ENCODE measurements at regions not wholly inside any gene's neighbourhood (a gene's known extent, or its start where the extent isn't known, plus 50 kb on each side); places are given as distances from the start of the nearest gene placed in this dataset.
A peak's percentile ranks its signal among the peaks of the same experiment; 100 is the strongest.
"Not testable (repeated sequence)": the region's sequence is repeated elsewhere in the genome, so short reads cannot be mapped to it uniquely, and the experiment has no call there.

DNA sequence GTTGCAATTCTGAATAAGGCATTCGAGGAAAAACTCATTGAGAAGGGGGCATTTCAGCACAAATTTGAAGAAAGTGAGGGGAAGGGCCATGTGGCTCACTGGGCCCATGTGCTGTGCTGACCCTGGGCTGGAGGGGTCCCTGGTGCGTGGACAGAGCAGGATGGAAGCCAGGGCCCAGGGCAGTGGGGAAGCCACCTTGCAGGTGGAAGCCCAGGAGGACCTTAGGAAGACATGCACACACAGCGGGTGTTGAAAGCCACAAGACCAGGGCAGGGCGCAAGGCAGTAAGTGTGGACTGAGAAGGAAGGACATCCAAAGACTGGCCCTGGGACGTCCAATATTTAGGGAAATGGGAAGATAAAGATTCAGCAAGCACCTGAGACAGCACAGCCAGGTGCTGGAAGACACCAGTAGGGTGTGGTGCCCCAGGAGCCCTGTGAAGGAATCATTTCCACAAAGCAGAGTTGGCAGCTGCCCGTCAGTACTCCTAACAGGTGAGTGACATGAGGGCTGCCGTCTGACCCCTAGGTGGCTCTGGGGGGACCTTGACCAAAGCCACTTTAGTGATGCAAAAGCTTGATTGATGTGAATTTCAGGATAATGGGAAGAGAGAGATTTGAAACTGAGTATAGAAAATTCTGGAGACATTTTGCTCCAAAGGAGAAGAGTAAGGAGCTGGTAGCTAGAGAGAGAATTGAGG lies 254.4 kb upstream of the EXOC2 start:
- DNase-seq (ENCODE audit: low spot score) = no peak

GRCh38 chr6:946546-946945 lies 253.6 kb upstream of the EXOC2 start:
- no peak for DNase-seq (ENCODE audit: low spot score)

DNA sequence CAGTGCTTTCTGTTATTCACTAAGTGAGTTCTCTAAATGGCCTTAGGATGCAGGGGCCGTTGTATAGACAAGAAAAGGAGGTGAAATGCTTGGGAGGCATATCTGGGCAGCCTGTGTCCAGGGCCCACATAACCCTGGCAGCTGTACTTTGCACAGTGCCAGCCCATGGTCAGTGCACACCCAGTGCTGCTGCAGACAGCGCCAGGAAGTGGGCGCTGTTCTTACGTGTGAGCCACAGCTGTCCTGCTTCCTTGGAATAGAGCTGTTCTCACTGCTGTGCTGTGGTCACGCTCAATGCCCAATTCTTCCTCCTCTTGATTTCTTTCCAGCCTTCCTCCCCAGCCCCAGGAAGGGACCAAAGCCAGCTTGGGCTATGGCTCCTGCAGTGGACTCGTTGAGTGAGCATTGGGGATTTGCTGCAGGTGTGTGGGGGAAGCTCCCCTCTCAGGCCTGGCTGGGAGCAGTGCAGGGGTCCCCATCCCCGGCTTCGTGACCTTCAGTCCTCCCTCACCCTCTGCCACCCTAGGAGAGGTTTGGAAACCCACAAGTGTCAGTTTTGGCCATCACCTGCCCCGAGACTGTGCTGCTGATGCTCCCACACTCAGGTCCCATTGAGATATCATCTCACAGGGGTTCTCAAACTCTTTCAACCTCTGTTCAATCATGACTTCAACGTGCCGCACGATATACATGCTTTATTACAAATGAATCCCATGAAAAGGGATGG lies 246.8 kb upstream of the EXOC2 start:
- no peak for DNase-seq (ENCODE audit: low spot score)

DNA sequence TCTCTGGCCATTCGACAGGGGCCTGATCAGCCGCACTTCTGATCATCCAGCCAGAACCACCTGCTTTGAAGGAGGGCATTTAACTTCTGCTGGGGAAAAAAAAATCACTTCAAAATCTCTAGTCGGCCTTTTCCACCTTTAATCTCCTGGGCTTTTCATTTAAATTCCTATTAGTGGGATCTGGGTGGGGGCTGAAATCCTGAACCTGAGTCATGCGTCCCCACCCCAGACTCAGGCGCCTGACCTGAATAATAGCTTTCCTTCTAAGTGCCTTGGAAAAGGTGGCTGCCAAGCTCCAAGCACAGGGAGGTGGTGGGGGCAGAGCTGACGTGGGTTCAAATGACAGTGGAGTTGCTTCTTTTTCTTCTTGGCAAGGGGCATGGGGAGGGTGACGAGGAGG lies 246.0 kb upstream of the EXOC2 start:
- DNase-seq (ENCODE audit: low spot score) = no peak

DNA sequence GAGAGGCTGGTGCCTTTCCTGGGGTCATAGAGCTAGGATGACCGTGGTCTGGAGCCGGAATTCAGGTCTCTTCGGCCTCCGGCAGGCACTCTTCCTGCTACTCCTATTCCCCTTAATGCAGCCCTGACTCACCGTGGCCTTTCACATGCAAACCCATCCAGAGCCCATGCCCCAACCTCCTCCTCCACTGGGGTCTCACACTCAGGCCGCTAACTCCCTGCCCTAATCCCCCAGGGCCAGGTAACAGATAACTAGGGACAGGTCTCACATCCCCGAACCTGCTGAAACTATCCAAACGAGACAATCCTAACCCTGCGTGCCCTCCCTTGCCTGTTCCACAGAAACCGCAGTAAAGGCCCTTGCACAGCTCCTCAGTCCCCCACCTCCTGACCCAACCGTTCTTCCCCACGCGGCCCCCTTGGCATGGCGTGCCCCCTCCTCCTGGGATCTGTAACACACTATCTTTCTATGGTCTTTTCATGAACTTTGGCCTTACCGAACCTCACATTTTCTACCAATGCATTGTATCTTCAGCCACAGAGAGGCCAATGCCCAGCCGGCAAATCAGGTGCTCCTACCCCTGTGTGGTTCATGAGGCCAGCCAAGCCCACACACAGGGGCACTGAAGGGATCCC lies 245.4 kb upstream of the EXOC2 start:
- DNase-seq (ENCODE audit: low spot score) = no peak

- DNase-seq (ENCODE audit: low spot score) = no peak
These were observed 242.6 kb upstream of the EXOC2 start for GRCh38 chr6:935582-935981.

GRCh38 chr6:934686-935085 lies 241.7 kb upstream of the EXOC2 start:
- DNase-seq (ENCODE audit: low spot score) = no peak

GRCh38 chr6:931919-932318 lies 239.0 kb upstream of the EXOC2 start:
- not testable (repeated sequence) for DNase-seq (ENCODE audit: low spot score)

GRCh38 chr6:927157-927556 lies 234.2 kb upstream of the EXOC2 start:
- DNase-seq (ENCODE audit: low spot score) = no peak

DNA sequence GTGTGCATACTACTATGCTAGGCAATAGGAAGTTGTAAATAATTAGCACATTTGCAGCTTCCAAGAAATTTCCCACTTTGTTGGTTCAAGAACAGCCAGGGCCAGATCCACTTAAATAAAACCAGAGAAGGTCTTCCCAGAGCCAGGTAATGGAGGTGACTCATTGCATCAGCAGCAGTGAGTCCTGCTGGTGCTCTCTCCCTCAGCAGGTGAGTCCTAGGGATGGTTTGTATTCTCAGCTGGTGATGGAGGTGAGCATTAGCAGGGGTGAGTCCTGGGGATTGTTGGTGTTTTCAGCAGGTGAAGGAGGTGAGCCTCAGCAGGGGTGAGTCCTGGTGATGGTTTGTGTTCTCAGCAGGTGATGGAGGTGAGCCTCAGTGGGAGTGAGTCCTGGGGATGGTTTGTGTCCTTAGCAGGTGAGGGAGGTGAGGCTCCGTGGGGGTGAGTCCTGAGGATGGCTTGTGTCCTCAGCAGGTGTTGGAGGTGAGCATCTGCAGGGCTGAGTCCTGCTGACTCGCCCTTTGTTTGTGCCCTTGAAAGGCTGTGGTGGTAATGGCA lies 232.8 kb upstream of the EXOC2 start:
- DNase-seq (ENCODE audit: low spot score) = no peak

- no peak for DNase-seq (ENCODE audit: low spot score)
These were observed 231.7 kb upstream of the EXOC2 start for GRCh38 chr6:924661-925060.

GRCh38 chr6:921400-921799 lies 228.5 kb upstream of the EXOC2 start:
- no peak for DNase-seq (ENCODE audit: low spot score)

GRCh38 chr6:920512-920911 lies 227.6 kb upstream of the EXOC2 start:
- DNase-seq (ENCODE audit: low spot score) = no peak

DNA sequence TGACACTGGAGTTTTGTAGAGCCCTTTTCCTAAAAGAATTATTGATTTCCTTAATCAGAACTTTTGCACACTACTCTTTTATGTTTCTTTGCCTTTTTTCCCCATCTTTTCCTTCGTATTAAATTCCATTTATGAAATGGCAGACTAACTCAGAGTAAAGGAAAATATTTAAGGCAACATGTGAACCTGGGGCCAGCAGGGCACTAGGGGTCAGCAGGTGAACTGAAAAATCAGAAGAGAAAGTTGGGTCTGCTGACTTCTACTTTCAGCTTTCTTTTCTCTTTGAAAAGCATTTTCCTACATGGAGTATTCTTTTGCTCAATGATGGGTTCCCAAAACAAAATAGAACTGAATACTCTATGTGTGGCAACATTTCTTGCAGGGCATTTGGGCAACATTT lies 226.6 kb upstream of the EXOC2 start:
- no peak for DNase-seq (ENCODE audit: low spot score)

DNA sequence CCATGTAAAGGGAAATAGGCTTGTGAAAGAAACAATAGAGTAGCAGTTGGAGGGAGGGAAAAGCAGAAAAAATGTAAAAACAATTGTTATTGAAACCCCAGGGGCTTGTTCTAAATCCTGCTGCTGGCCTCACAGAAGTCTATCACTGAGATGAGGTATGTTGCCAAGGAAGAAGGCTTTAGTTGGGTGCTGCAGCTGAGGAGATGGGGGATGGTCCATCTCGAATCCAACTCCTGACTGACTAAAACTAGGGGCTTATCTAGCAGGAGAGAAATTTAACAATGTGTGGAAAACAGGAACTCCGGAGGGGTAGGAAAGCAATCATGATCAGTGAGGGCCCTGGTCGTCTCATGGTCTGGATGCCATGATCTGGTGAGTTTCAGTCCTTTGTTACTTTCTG lies 225.0 kb upstream of the EXOC2 start:
- DNase-seq (ENCODE audit: low spot score) = no peak

DNA sequence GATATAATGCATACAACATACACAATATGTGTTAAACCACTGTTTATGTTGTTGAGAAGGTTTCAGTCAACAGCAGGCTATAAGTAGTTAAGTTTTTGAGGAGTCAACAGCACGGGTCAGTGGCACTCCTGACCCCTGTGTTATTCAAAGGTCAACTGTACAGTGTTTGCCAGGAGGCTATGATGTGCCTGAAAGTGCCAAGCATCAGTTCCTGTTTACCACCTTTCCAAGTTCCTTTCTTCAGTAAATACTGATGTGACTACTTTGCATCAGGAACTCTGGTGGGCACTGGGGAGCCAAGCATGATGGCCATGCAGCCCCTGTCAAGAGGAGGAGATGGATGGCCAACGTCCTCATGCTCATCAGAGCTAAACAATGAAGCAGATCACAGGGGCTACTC lies 224.4 kb upstream of the EXOC2 start:
- DNase-seq (ENCODE audit: low spot score) = no peak

- no peak for DNase-seq (ENCODE audit: low spot score)
These were observed 223.2 kb upstream of the EXOC2 start for GRCh38 chr6:916131-916530.

DNA sequence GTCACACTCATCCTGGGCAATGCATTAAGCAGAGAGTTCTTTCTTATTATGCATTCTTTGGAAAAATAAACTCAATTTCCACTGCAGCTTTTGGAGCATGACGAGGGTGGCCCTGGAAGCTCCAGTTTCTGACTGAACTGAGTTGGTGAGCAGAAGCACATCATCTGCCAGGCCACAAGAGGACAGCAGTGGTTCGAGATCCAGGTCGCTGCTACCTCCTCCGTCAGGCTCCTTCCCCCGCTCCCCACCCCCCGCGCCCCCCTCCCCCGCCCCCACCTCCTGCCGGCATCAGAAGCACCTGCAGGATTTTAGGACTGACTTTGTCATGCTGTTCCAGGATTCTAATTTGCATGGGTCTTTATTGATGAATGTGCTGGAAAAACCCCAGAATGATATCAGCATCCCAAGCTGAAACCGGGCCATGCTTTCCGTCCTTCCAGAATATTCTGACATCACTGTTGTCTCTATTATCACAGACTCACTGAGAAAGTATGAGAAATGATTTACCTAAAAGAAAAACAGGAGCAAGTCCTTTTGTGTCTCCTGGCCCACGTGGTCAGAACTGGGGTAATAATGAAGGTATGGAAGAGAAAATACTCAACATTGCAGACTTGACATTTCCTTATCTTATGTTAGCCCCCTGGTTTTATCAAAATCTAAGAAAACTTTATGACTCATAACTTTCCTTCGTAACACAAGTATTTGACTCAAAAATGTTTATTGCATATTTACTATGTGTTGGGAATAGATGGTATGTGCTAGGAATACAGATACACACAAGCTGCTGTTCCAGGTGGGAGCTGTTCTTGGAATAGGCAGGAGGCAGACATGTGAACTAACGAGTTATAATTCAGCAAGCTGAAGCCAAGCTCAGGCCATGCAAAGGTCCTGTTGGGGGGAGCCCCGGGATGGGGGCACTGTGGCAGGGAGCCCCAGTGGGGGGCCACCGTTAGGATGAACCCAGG lies 220.2 kb upstream of the EXOC2 start:
- peak; percentile 62 for DNase-seq (ENCODE audit: low spot score)

DNA sequence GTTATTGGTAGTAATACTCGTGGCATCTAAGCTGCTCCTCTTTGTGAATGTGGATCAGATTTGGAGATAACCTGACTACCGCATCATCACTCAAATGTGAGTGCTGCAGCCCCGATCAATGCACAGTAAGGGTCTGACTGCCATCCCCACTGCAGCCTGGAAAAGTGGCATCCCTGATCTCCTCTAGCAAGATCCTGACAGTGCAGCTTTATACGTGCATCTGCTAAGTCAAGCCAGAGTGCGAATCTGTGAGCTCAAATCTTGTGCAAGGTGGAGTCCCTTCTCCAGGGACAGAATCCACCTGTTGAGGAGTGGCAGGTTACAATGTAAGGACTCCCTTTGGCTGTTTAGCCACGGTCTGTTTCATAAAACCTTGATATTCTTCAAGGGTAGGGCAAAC lies 215.0 kb upstream of the EXOC2 start:
- DNase-seq (ENCODE audit: low spot score) = no peak

GRCh38 chr6:906920-907319 lies 214.0 kb upstream of the EXOC2 start:
- no peak for DNase-seq (ENCODE audit: low spot score)

DNA sequence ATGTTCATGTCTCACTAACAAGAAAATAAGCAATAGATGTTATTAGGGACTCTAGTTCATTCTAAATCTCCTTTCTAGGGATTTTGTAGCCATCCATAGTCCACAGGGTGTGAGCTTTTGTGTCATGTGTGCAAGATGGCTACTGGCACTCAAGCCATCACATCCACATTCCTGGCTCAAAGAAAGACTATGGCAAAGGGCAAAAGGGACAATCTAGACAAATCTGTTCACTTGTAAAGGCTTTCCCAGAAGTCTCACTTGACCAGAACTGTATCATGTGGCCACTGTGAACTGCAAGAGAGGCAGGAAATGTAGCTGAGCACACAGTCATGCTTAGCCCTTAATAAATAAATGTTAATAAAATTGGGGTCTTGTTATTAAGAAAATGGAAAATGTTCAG lies 212.6 kb upstream of the EXOC2 start:
- DNase-seq (ENCODE audit: low spot score) = no peak

- DNase-seq (ENCODE audit: low spot score) = no peak
These were observed 212.1 kb upstream of the EXOC2 start for GRCh38 chr6:904994-905393.

Data from ureter (tissue), 1 donor.